GM12892 (cell line): ENCODE measurements at regions not wholly inside any gene's neighbourhood (a gene's known extent, or its start where the extent isn't known, plus 50 kb on each side); places are given as distances from the start of the nearest gene placed in this dataset.
"Not testable (repeated sequence)": the region's sequence is repeated elsewhere in the genome, so short reads cannot be mapped to it uniquely, and the experiment has no call there.

Experiments
- DNase-seq: peaks from one replicate; pipeline ENCODE4 v3.0.0; 2011; ENCODE audit not compliant: insufficient read length
- FAIRE-seq: peaks from 2 replicates; lab custom pipeline; 2011; peaks lifted over from hg19 to GRCh38; lab: Jason Lieb, UNC
- POLR2A ChIP-seq: IDR thresholded peaks from 2 replicates; pipeline ENCODE4 v1.6.1; 2011; ENCODE audit warnings: low read depth, low read length, control low read depth
- POLR2AphosphoS5 ChIP-seq: IDR thresholded peaks from 2 replicates; pipeline ENCODE4 v1.6.1; 2011; ENCODE audit warnings: low read depth, low read length, control low read depth
- TAF1 ChIP-seq: IDR thresholded peaks from 2 replicates; pipeline ENCODE4 v1.6.1; 2011; ENCODE audit warnings: low read depth, mild to moderate bottlenecking, control low read depth, low read length, borderline replicate concordance

DNA sequence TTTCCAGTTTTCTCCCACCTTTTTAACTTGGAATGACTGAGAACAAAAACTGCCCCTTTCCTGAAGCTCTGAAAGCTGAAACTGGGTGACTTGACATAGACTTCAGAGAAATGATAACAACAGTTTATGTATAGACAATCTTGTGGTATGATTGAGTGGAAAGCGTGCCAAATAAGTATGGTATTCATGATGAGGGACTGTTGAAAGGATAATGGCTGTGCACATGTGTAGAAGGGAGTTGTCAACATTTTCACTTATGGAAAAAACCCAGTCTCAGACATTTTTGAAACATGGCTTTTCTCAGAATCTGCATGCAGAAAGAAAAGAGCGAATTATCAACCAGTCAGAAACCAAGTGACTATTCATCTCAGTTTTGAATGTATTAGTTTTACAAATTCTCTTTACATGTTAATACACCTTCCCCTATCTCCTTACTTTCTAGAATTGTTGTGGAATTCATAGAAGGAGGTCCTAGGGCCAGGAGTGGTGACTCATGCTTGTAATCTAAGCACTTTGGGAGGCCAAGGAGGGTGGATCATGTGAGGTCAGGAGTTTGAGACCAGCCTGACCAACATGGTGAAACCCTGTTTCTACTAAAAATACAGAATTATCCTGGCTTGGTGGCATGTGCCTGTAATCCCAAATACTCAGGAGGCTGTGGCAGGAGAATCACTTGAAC is 261.2 kb downstream of the S1PR1 start:
- FAIRE-seq (no peak), DNase-seq (no peak)
- TF ChIP-seq TAF1 = no peak
- no peak for TF ChIP-seq POLR2AphosphoS5
- TF ChIP-seq POLR2A = no peak

DNA sequence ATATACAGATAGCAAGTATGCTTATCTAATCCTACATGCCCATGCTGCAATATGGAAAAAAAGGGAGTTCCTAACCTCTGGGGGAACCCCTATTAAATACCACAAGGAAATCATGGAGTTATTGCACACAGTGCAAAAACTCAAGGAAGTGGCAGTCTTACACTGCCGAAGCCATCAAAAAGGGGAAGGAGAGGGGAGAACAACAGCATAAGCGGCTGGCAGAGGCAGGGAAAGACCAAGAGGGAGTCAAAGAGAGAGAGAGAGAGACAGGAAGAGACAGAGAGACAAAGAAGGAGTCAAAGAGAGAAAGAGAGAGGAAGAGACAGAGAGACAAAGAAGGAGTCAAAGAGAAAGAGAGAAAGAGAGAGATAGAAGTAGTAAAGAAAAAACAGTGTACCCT is 267.3 kb downstream of the S1PR1 start:
- FAIRE-seq, DNase-seq: not testable (repeated sequence)

GRCh38 chr1:101505240-101505639 is 268.4 kb downstream of the S1PR1 start:
- not testable (repeated sequence) for FAIRE-seq, DNase-seq

DNA sequence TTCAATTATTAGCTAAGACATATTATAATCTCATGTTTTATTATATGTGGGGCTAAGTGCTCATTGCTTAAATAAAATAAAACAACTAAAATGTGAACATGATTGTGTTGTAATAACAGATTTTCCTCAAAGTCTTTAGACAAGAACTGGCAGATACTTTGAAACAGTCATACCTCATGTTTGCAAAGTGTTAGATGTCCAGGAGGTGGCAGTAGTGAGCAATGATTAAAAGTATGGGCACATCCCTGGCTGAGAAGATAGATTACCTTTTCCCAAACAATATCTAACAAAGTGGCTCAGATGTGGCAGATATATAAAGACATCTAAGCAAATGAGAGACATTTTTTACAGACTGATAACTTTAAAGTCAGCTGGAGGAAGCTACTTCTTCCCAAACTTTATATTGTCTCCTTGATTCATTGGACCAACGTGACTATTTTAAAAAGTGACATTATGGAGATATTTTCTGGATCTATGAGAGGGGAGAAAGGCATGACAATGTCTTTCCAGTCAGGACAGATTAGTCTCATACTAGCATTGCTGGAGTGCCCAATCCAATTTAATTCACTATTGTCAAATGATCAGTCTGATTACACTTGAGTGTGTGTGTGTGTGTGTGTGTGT is 269.8 kb downstream of the S1PR1 start:
- peak; percentile 81 for FAIRE-seq
- TF ChIP-seq POLR2A (no peak), POLR2AphosphoS5 (no peak), TAF1 (no peak)

GRCh38 chr1:101507547-101507971 is 270.7 kb downstream of the S1PR1 start:
- FAIRE-seq (no peak), DNase-seq (no peak)
- TF ChIP-seq POLR2AphosphoS5 (no peak), TAF1 (no peak), POLR2A (no peak)

More for the DNA sequence above, 269.8 kb downstream of the S1PR1 start:
- DNase-seq = no peak

DNA sequence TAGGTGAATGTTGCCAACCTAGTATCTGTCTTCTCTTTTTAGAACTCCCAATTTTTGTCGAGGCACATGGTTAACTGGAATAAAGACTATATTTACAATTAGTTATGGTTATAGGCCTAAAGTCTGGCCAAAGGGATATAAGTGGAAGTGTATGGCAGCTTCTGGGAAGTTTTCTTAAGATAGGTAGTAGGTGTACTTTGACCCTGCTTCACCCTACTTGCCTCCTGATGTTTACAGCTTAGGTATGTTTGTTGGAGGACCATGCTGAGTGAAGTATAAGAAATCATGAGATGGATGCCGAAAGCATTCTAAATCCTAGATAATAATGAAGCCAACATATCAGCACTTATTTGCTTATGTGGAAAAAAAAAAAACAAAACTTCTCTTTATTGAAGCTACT is 272.1 kb downstream of the S1PR1 start:
- FAIRE-seq = no peak
- DNase-seq = no peak
- no peak for TF ChIP-seq POLR2AphosphoS5
- no peak for TF ChIP-seq TAF1
- TF ChIP-seq POLR2A = no peak

GRCh38 chr1:101509370-101509769 is 272.6 kb downstream of the S1PR1 start:
- no peak for TF ChIP-seq POLR2AphosphoS5
- no peak for TF ChIP-seq POLR2A
- no peak for TF ChIP-seq TAF1
- FAIRE-seq (peak; percentile 9), DNase-seq (no peak)

DNA sequence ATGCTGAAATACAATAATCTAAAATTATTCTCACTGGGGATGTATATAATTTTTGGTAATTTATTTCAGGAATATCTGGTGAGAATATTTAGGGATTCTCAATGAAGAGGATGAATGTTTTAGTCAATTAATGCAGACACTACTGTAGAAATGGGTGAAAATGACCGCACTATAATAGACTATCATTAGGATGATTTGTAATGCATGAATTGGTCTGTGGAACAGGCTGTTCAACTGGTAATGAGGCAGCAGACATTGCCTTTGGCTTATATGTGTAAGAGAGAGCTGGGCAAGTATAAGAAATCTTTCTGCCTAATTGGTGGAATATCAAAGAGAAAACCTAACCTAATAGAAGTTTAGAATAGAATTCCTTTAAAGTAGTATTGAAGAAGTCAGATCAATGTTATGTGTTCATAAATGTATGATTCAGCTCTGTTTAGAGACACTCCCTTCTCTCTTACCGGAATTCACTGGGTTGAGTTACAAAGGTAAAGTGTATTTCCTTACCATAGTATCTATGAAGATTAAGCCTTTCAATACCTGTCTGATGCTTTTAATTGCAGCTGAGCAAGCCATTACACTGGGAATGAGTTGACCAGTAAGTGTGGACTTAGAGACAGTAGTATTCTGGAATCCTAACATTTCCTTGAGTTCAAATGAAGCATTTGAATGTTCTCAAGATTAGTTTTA is 274.5 kb downstream of the S1PR1 start:
- FAIRE-seq (no peak), DNase-seq (no peak)
- TF ChIP-seq POLR2A (no peak), TAF1 (no peak), POLR2AphosphoS5 (no peak)

DNA sequence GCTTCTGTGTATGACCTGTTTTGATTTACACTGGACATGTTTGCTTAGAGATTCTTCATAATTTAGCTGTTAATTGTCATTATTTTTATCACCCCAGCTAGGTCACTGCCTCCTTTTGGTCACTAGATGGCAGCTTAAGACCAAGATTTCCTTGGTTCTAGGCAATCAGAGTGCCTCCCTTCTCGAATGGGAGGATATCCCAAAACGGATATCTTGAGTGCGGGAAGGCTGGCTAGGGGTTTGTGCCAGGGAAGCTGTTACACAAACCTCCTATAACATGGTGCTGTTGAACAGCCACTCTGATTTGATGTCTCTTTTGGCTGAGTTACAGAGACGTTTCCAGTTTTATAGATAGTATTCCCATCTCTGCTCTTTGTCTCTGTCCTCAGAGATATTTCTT is 283.5 kb downstream of the S1PR1 start:
- peak; percentile 5 for DNase-seq
- TF ChIP-seq POLR2AphosphoS5 (no peak), POLR2A (no peak), TAF1 (no peak)
- peak; percentile 92 for FAIRE-seq

- TF ChIP-seq POLR2A = no peak
- DNase-seq (no peak), FAIRE-seq (no peak)
Observed at GRCh38 chr1:101522486-101522885, 285.7 kb downstream of the S1PR1 start.

GRCh38 chr1:101526813-101527212 is 290.0 kb downstream of the S1PR1 start:
- FAIRE-seq = no peak
- no peak for DNase-seq

GRCh38 chr1:101532377-101532776 is 295.6 kb downstream of the S1PR1 start:
- DNase-seq (no peak), FAIRE-seq (no peak)
- TF ChIP-seq POLR2AphosphoS5 (no peak), TAF1 (no peak), POLR2A (no peak)

More at GRCh38 chr1:101526813-101527212, 290.0 kb downstream of the S1PR1 start:
- TF ChIP-seq TAF1 = no peak
- no peak for TF ChIP-seq POLR2A
- TF ChIP-seq POLR2AphosphoS5 = no peak
